ENCODE measurements at regions not wholly inside any gene's neighbourhood (a gene's known extent, or its start where the extent isn't known, plus 50 kb on each side); places are given as distances from the start of the nearest gene placed in this dataset.

GRCh38 chr2:237259201-237259600 lies 154.8 kb downstream of the COL6A3 start:
- DNase-seq (ENCODE audit: low read depth in 1 of 2, low spot score in 1 of 2), result no peak
- Histone ChIP-seq H3K27me3 (ENCODE audit: insufficient read depth, poor library complexity, severe bottlenecking) (no peaks in the 10 kb centered on the region), H3K4me3 (replicated peaks; ENCODE audit: insufficient read depth, low read length) (no peak overlapping the region), H3K27ac (replicated peaks) (no peak overlapping the region)
- no peak for TF ChIP-seq POLR2AphosphoS5 (IDR thresholded peaks at IDR 0.05; ENCODE audit: low read depth)
- no peak for TF ChIP-seq GABPA (IDR thresholded peaks at IDR 0.05; ENCODE audit: low read depth)
- TF ChIP-seq, protein P1, sequence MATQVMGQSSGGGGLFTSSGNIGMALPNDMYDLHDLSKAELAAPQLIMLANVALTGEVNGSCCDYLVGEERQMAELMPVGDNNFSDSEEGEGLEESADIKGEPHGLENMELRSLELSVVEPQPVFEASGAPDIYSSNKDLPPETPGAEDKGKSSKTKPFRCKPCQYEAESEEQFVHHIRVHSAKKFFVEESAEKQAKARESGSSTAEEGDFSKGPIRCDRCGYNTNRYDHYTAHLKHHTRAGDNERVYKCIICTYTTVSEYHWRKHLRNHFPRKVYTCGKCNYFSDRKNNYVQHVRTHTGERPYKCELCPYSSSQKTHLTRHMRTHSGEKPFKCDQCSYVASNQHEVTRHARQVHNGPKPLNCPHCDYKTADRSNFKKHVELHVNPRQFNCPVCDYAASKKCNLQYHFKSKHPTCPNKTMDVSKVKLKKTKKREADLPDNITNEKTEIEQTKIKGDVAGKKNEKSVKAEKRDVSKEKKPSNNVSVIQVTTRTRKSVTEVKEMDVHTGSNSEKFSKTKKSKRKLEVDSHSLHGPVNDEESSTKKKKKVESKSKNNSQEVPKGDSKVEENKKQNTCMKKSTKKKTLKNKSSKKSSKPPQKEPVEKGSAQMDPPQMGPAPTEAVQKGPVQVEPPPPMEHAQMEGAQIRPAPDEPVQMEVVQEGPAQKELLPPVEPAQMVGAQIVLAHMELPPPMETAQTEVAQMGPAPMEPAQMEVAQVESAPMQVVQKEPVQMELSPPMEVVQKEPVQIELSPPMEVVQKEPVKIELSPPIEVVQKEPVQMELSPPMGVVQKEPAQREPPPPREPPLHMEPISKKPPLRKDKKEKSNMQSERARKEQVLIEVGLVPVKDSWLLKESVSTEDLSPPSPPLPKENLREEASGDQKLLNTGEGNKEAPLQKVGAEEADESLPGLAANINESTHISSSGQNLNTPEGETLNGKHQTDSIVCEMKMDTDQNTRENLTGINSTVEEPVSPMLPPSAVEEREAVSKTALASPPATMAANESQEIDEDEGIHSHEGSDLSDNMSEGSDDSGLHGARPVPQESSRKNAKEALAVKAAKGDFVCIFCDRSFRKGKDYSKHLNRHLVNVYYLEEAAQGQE (IDR thresholded peaks at IDR 0.05; ENCODE audit: insufficient replicate concordance, low read depth), result no peak
- no peak for TF ChIP-seq SPI1 (IDR thresholded peaks at IDR 0.05; ENCODE audit: borderline replicate concordance, low read depth)
- no peak for TF ChIP-seq CTCF (IDR thresholded peaks at IDR 0.05; ENCODE audit: insufficient read depth, low read length)

DNA sequence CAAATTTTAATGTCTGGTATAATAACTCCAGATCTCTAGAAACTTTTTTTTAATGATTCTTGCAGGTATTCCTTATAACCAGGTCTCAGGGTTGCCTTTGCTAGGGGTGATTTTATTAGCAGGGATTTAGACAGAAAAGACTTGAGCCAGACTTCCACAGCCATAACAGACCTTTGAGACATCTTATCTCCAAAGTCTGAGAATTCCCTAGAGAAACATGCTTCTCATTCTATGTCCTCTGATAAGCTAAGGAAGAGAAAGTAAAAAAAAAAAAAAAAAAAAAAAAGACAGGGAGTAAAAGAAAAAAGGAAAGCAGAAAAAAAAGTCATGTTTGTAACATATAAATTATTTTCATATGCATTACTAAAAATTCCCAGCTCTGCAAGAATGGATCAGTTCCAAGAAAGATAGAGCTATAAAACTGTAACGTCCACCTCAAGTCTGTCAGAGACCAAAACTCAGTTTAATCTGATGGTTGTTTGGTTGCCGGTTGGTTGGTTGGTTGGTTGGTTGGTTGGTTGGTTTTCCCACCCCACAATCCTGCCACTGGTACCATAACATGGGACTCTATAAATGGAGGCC lies 153.8 kb downstream of the COL6A3 start:
- Histone ChIP-seq H3K27me3 (ENCODE audit: insufficient read depth, poor library complexity, severe bottlenecking) (no peaks in the 10 kb centered on the region), H3K27ac (replicated peaks) (no peak overlapping the region), H3K4me3 (replicated peaks; ENCODE audit: insufficient read depth, low read length) (no peak overlapping the region)
- DNase-seq (ENCODE audit: low read depth in 1 of 2, low spot score in 1 of 2), result no peak
- TF ChIP-seq GABPA (IDR thresholded peaks at IDR 0.05; ENCODE audit: low read depth) (no peak), POLR2AphosphoS5 (IDR thresholded peaks at IDR 0.05; ENCODE audit: low read depth) (no peak)

- Histone ChIP-seq H3K27ac (replicated peaks) (no peak overlapping the region), H3K27me3 (ENCODE audit: insufficient read depth, poor library complexity, severe bottlenecking) (no peaks in the 10 kb centered on the region), H3K4me3 (replicated peaks; ENCODE audit: insufficient read depth, low read length) (no peak overlapping the region)
- DNase-seq (ENCODE audit: low read depth in 1 of 2, low spot score in 1 of 2), result no peak
- TF ChIP-seq CTCF (IDR thresholded peaks at IDR 0.05; ENCODE audit: insufficient read depth, low read length), result no peak
- TF ChIP-seq GABPA (IDR thresholded peaks at IDR 0.05; ENCODE audit: low read depth), result no peak
- no peak for TF ChIP-seq POLR2AphosphoS5 (IDR thresholded peaks at IDR 0.05; ENCODE audit: low read depth)
- TF ChIP-seq SPI1 (IDR thresholded peaks at IDR 0.05; ENCODE audit: borderline replicate concordance, low read depth), result no peak
- TF ChIP-seq, protein P1 (IDR thresholded peaks at IDR 0.05; ENCODE audit: insufficient replicate concordance, low read depth), result no peak
These were observed 153.3 kb downstream of the COL6A3 start for GRCh38 chr2:237260686-237261085.

DNA sequence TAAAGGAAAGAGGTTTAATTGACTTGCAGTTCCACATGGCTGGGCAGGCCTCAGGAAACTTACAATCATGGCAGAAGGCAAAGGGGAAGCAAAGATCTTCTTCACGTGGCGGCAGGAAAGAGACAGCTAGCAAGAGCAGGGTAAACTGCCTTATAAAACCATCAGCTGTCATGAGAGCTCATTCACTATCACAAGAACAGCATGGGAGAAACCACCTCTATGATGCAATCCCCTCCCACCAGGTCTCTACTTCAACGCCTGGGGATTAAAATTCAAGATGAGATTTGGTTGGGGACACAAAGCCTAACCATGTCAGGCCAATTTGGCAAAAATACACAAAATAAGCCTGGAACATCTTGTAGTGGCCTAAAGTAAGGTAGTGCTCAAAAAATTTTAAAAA lies 152.6 kb downstream of the COL6A3 start:
- TF ChIP-seq, protein P1 (IDR thresholded peaks at IDR 0.05; ENCODE audit: insufficient replicate concordance, low read depth), result no peak
- no peak for TF ChIP-seq GABPA (IDR thresholded peaks at IDR 0.05; ENCODE audit: low read depth)
- no peak for TF ChIP-seq CTCF (IDR thresholded peaks at IDR 0.05; ENCODE audit: insufficient read depth, low read length)
- TF ChIP-seq POLR2AphosphoS5 (IDR thresholded peaks at IDR 0.05; ENCODE audit: low read depth), result no peak
- no peak for DNase-seq (ENCODE audit: low read depth in 1 of 2, low spot score in 1 of 2)
- no peaks in the 10 kb centered on the region for H3K27me3 ChIP-seq (ENCODE audit: insufficient read depth, poor library complexity, severe bottlenecking)

More for the DNA sequence above, 152.6 kb downstream of the COL6A3 start:
- H3K27ac ChIP-seq (replicated peaks), result no peak overlapping the region
- H3K4me3 ChIP-seq (replicated peaks; ENCODE audit: insufficient read depth, low read length), result no peak overlapping the region
